Progenitor cell of endocrine pancreas (in vitro differentiated cells): ENCODE measurements at regions not wholly inside any gene's neighbourhood (a gene's known extent, or its start where the extent isn't known, plus 50 kb on each side); places are given as distances from the start of the nearest gene placed in this dataset.

ENCODE experiments used
- DNase-seq: peaks from one replicate; pipeline ENCODE4 v3.0.0; 2021; ENCODE audit warnings: low spot score; ENCODE audit not compliant: unreplicated experiment
- H3K27ac Mint-ChIP-seq: 2 replicates; pipeline ENCODE4 v1.8.0; 2021; ENCODE audit warnings: mild to moderate bottlenecking, moderate library complexity, mixed read lengths
- H3K27me3 Mint-ChIP-seq: 2 replicates; pipeline ENCODE4 v1.8.0; 2021; ENCODE audit warnings: mixed read lengths
- H3K36me3 Mint-ChIP-seq: 2 replicates; pipeline ENCODE4 v1.8.0; 2022; ENCODE audit warnings: mixed read lengths; ENCODE audit not compliant: insufficient read depth
- H3K4me1 Mint-ChIP-seq: 2 replicates; pipeline ENCODE4 v1.8.0; 2021; ENCODE audit warnings: low read depth, mixed read lengths
- H3K4me3 Mint-ChIP-seq: 2 replicates; pipeline ENCODE4 v1.8.0; 2021; ENCODE audit warnings: low read depth, mild to moderate bottlenecking, moderate library complexity, mixed read lengths
- H3K9me3 Mint-ChIP-seq: 2 replicates; pipeline ENCODE4 v1.8.0; 2021; ENCODE audit warnings: low read depth, mixed read lengths
- TF ChIP-seq, protein P1 (sequence below): fragments of 200-600 bp; sonication (generic); IDR thresholded peaks from one replicate; pipeline ENCODE4 v1.5.0; 2021; ENCODE audit warnings: antibody characterized with exemption, mild to moderate bottlenecking; ENCODE audit not compliant: unreplicated experiment

DNA sequence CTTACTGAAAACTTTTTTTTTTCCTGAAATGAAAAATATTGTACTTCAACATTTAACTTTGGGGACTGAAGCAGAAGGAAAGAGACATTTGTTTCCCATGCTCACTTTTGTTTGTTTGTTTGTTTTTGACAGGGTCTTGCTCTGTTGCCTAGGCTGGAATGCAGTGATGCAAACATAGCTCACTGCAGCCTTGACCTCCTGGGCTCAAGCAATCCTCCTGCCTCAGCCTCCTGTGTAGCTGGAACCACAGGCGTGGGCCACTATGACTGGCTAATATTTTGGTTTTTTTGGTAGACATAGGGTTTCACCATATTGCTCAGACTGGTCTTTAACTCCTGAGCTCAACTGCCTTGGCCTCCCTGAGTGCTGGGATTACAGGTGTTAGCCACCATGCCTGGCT lies 70.9 kb upstream of the SPTBN1 start:
- TF ChIP-seq, protein P1, sequence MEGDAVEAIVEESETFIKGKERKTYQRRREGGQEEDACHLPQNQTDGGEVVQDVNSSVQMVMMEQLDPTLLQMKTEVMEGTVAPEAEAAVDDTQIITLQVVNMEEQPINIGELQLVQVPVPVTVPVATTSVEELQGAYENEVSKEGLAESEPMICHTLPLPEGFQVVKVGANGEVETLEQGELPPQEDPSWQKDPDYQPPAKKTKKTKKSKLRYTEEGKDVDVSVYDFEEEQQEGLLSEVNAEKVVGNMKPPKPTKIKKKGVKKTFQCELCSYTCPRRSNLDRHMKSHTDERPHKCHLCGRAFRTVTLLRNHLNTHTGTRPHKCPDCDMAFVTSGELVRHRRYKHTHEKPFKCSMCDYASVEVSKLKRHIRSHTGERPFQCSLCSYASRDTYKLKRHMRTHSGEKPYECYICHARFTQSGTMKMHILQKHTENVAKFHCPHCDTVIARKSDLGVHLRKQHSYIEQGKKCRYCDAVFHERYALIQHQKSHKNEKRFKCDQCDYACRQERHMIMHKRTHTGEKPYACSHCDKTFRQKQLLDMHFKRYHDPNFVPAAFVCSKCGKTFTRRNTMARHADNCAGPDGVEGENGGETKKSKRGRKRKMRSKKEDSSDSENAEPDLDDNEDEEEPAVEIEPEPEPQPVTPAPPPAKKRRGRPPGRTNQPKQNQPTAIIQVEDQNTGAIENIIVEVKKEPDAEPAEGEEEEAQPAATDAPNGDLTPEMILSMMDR = no peak

DNA sequence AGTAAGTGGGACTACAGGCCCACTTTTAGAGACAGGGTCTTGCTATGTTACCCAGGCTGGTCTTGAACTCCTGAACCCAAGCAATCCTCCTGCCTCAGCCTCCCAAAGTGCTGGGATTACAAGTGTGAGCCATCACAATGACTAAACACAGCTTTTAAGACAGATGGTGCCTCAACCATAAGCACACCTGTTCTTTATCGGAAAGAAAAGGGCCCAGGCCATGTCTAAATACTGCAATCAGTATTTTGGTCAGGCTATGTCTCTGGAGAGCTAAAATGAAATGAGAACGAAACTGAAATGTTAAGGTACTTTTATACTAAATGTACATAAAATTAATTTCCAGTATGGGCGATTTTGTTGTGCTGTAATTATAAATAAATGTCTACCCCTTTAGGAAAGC lies 69.5 kb upstream of the SPTBN1 start:
- Mint-ChIP-seq H3K9me3 (no peaks in the 10 kb centered on the region), H3K36me3 (no peaks in the 10 kb centered on the region), H3K4me1 (no peaks in the 10 kb centered on the region), H3K4me3 (no peak overlapping the region), H3K27me3 (peaks cover 4% of the 10 kb centered on the region), H3K27ac (no peak overlapping the region)
- TF ChIP-seq, protein P1 = no peak
- DNase-seq = no peak

More for the DNA sequence above, 70.9 kb upstream of the SPTBN1 start:
- no peaks in the 10 kb centered on the region for H3K36me3 Mint-ChIP-seq
- peaks cover 3% of the 10 kb centered on the region for H3K4me1 Mint-ChIP-seq
- H3K27me3 Mint-ChIP-seq = peaks cover 7% of the 10 kb centered on the region
- no peaks in the 10 kb centered on the region for H3K9me3 Mint-ChIP-seq
- H3K27ac Mint-ChIP-seq = no peak overlapping the region
- no peak for DNase-seq
- no peak overlapping the region for H3K4me3 Mint-ChIP-seq

DNA sequence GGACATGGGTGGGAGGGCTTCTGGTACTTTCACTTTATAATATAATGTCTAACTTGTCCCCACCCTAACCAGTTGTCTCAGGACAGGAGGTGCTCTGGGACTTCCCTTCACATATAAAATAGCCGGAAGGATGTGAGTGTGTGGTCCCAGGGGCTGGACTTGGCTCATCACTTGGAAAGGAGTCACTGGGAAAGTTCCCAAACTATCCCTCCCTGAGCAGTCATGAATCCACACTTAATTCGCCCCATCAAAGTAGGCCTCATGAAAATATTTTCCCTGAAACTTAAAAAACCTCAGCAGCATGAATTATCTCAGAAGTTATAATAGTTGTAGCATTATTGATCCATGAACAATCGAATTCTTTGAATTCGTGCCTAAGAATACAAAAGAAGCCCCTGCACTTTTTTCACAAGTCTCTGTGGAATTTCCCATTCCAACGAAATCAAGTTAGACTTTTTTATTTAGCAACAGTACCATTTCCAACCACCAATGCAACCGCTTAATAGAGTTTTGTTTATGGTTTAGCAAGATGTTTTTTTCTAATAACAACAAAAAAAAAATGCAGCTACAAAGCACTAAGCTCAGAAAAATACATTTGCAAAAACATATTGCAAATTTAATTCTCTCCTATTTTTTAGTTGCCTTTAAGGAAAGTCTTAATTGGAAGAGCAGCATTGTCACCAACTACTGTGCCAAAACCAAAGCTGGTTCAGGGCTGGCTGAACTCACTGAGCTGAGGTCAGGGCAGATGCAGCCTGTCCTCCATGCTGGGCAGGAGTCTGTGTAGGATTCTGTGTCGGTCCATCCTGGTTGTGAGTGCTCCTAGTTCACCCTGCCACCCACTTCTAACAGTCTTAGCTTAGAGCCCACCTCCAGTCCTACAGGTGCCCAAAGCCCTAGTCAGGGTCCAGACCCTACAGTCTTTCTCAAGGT lies 68.8 kb upstream of the SPTBN1 start:
- DNase-seq = no peak
- Mint-ChIP-seq H3K27me3 (peaks cover 4% of the 10 kb centered on the region), H3K4me1 (no peaks in the 10 kb centered on the region), H3K27ac (no peak overlapping the region), H3K36me3 (no peaks in the 10 kb centered on the region), H3K9me3 (no peaks in the 10 kb centered on the region), H3K4me3 (no peak overlapping the region)
- TF ChIP-seq, protein P1 = no peak

DNA sequence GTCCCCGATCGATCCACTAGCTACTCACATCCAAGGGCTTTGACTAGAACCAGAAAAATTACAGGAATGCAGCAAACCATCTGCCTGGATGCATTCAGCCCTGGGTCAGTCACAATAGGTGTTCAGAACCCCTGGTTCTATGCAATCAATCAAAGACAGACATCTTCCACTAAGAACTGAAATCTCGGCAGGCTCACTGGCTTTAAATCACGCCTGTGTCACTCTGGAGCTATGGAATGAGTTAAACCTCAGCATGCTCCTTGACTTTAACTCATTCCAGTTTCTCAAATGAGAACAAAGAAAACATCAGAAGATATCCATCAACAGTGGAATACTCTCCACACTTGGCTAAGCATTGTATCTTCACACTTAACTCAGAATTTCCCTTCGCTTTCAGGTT lies 68.1 kb upstream of the SPTBN1 start:
- TF ChIP-seq, protein P1 = no peak
- H3K9me3 Mint-ChIP-seq = no peaks in the 10 kb centered on the region
- no peaks in the 10 kb centered on the region for H3K4me1 Mint-ChIP-seq
- DNase-seq = no peak
- H3K27me3 Mint-ChIP-seq = no peaks in the 10 kb centered on the region
- H3K36me3 Mint-ChIP-seq = no peaks in the 10 kb centered on the region
- no peak overlapping the region for H3K4me3 Mint-ChIP-seq
- no peak overlapping the region for H3K27ac Mint-ChIP-seq

DNA sequence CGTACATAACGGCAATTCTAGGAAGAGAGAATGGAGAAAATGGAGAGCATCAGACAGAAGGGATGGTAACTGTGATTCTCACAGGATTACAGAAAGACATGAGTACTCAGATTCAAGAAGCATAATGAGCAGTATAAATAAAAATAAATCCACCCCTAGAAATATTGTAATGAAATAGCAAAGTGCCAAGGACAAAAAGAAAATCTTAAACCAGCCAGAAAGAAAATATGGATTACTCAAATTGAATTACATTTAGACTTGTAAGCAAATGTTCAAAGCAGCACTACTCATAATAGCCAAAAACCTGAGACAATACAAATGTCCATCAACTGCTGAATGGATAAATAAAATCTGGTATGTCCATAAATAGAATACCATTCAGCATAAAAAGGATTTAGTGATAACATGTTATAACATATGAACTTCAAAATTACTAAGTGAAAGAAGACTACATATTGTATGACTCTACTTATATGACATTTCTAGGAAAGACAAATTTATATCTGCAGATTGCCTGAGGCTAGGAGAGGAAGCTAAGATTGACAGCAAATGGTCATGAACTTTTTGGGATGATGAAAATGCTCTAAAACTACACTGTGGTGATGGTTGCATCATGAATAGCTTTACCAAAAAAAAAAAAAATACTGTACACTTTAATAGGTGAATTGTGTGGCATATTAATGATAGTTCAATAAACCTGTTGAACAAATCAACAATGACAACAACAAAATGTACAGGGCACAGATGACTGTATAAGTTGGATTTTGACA lies 63.4 kb upstream of the SPTBN1 start:
- TF ChIP-seq, protein P1 = no peak
- H3K27me3 Mint-ChIP-seq = no peaks in the 10 kb centered on the region
- H3K27ac Mint-ChIP-seq = no peak overlapping the region
- no peaks in the 10 kb centered on the region for H3K9me3 Mint-ChIP-seq
- no peak overlapping the region for H3K4me3 Mint-ChIP-seq
- no peak for DNase-seq
- H3K36me3 Mint-ChIP-seq = no peaks in the 10 kb centered on the region
- H3K4me1 Mint-ChIP-seq = no peaks in the 10 kb centered on the region
